ENCODE measurements at regions not wholly inside any gene's neighbourhood (a gene's known extent, or its start where the extent isn't known, plus 50 kb on each side); places are given as distances from the start of the nearest gene placed in this dataset.
"Not testable (repeated sequence)": the region's sequence is repeated elsewhere in the genome, so short reads cannot be mapped to it uniquely, and the experiment has no call there.

DNA sequence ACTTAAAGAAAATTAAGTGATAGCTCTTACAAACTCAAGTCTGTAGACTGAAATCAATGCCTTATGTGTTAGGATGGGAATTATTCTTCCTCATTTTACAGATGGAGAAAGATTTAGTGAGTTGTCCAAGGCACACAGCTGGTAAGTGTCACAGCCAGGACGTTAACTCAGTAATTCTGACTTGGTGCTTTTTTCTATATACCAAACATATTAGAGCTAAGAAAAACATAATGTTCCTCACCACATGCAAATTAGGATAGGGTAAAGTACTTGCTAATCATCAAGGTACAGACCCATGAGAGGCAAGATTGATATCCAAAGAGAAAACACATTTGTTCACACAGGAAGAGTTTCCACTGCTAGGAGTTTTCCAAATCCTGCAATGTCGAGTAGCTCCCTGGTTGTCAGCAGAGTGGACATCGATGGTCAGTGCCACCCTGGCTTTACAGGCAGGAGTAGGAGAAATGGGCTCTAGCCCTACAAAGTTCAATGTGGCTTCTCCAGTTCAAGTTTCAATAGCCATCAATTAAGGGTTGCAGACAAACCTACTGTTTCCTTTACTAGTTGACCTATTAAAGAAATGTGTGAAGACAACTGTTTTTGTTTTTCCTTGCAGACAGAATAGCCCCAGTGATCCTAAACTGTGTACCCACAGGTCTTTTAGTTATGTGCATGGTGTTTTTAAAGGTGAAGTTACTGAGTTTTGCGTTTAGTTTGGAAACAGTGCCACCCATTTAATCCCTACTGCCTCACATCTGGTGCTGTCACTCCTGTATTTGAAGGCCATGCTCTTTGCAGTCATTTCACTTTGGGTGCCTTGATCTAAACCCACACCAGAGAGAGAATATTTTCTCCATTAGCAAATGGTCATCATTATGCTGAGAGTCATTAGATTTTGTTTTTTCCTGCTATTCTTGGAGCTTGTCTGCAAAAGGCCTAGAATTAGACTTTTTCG, 460.8 kb upstream of the SMARCA2 start:
- BruUV-seq (replicated peaks), result no TSS peak
- ChIA-PET RAD21 (ENCODE audit: low non-redundant PET in 1 of 2, low total read pairs in 2 of 2, uncharacterized antibody in 2 of 2, unreplicated experiment in 2 of 2) (no interaction called here), POLR2A (no interaction called here), CTCF (no interaction called here)
- Histone ChIP-seq H3K9me2 (ENCODE audit: insufficient read depth) (no peaks in the 10 kb centered on the region), H3K4me3 (replicated peaks in 1 of 2; ENCODE audit: low read depth in 1 of 2, low read length in 2 of 2) (no peak overlapping the region), H3K79me2 (ENCODE audit: insufficient read depth, low read length) (no peaks in the 10 kb centered on the region), H3K9ac (ENCODE audit: low read length) (no peak overlapping the region), H4K20me1 (ENCODE audit: insufficient read depth) (no peaks in the 10 kb centered on the region), H3K4me2 (ENCODE audit: low read length) (no peak overlapping the region), H3K27ac (ENCODE audit: low read depth, low read length) (no peak overlapping the region), H3K4me1 (ENCODE audit: control insufficient read depth in 1 of 2, insufficient read depth in 2 of 2, low read length in 2 of 2) (no peaks in the 10 kb centered on the region), H3K27me3 (ENCODE audit: insufficient read depth, low read length) (no peaks in the 10 kb centered on the region), H2AFZ (ENCODE audit: low read depth, low read length, poor library complexity, severe bottlenecking) (no peak overlapping the region), H3K36me3 (ENCODE audit: control insufficient read depth in 1 of 2, insufficient read depth in 2 of 2, low read length in 2 of 2) (no peaks in the 10 kb centered on the region), H3K9me3 (ENCODE audit: control insufficient read depth in 1 of 2, insufficient read depth in 1 of 2, low read depth in 1 of 2, low read length in 2 of 2) (peaks cover 0 to 32% of the 10 kb centered on the region in 2 experiments; a peak in 3 of 4 replicates)
- TF ChIP-seq SIN3A (IDR thresholded peaks at IDR 0.05; ENCODE audit: low read depth) (no peak), JUND (IDR thresholded peaks at IDR 0.05) (no peak), ZFX (IDR thresholded peaks at IDR 0.05) (no peak), ZNF274 (IDR thresholded peaks at IDR 0.05; ENCODE audit: low read depth, low read length) (no peak)
- TF ChIP-seq, protein P1, sequence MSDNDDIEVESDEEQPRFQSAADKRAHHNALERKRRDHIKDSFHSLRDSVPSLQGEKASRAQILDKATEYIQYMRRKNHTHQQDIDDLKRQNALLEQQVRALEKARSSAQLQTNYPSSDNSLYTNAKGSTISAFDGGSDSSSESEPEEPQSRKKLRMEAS (IDR thresholded peaks at IDR 0.05), result no peak
- intact Hi-C loops (cut with micrococcal nuclease), result no loop called here
- ATAC-seq (no peak), DNase-seq (ENCODE audit: low read depth, low spot score) (no peak)

DNA sequence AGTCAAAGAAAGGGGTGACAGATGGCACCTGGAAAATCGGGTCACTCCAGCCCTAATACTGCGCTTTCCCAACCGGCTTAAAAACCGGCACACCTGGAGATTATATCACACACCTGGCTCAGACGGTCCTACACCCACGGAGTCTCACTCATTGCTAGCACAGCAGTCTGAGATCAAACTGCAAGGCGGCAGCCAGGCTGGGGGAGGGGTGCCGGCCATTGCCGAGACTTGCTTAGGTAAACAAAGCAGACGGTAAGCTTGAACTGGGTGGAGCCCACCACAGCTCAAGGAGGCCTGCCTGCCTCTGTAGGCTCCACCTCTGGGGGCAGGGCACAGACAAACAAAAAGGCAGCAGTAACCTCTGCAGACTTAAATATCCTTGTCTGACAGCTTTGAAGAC, 456.5 kb upstream of the SMARCA2 start:
- H3K27ac ChIP-seq (ENCODE audit: low read depth, low read length); BruUV-seq (replicated peaks); H3K9ac ChIP-seq (ENCODE audit: low read length); H3K4me2 ChIP-seq (ENCODE audit: low read length); POLR2A ChIA-PET; H3K4me3 ChIP-seq (replicated peaks in 1 of 2; ENCODE audit: low read depth in 1 of 2, low read length in 2 of 2); ATAC-seq; H3K36me3 ChIP-seq (ENCODE audit: control insufficient read depth in 1 of 2, insufficient read depth in 2 of 2, low read length in 2 of 2); H3K27me3 ChIP-seq (ENCODE audit: insufficient read depth, low read length); H3K9me2 ChIP-seq (ENCODE audit: insufficient read depth); CTCF ChIA-PET; intact Hi-C loops (cut with micrococcal nuclease); H3K4me1 ChIP-seq (ENCODE audit: control insufficient read depth in 1 of 2, insufficient read depth in 2 of 2, low read length in 2 of 2); H3K79me2 ChIP-seq (ENCODE audit: insufficient read depth, low read length); RAD21 ChIA-PET (ENCODE audit: low non-redundant PET in 1 of 2, low total read pairs in 2 of 2, uncharacterized antibody in 2 of 2, unreplicated experiment in 2 of 2); H4K20me1 ChIP-seq (ENCODE audit: insufficient read depth); H2AFZ ChIP-seq (ENCODE audit: low read depth, low read length, poor library complexity, severe bottlenecking); DNase-seq (ENCODE audit: low read depth, low spot score): not testable (repeated sequence)
- peaks cover 0 to 18% of the 10 kb centered on the region in 2 experiments; a peak in 1 of 4 replicates for H3K9me3 ChIP-seq (ENCODE audit: control insufficient read depth in 1 of 2, insufficient read depth in 1 of 2, low read depth in 1 of 2, low read length in 2 of 2)

Measured in HCT116 (cell line).